B cell (primary cell): ENCODE measurements at regions not wholly inside any gene's neighbourhood (a gene's known extent, or its start where the extent isn't known, plus 50 kb on each side); places are given as distances from the start of the nearest gene placed in this dataset.

Source experiments
- ATAC-seq: fragments of 200-7000 bp; cut with Tn5 transposase; one replicate; pipeline ENCODE4 v1.10.0; 2021; ENCODE audit warnings: low read depth, mild to moderate bottlenecking, moderate number of reproducible peaks, moderate library complexity
- CTCF ChIA-PET: fragments of 350-600 bp; sonication (Branson Sonifier 250); formaldehyde crosslinking; loops from one replicate; lab custom pipeline; 2021; ENCODE audit warnings: antibody characterized with exemption, inconsistent platforms; lab: Charles Lee
- POLR2A ChIA-PET: fragments of 350-600 bp; sonication (Branson Sonifier 250); formaldehyde crosslinking; loops from one replicate; lab custom pipeline; 2021; ENCODE audit warnings: antibody characterized with exemption; lab: Charles Lee
- DNase-seq: peaks from one replicate; pipeline ENCODE4 v3.0.0; 2013
- H2AFZ ChIP-seq: 2 replicates; pipeline ENCODE4 v1.6.1; 2012; ENCODE audit warnings: mild to moderate bottlenecking, low read depth, low read length; ENCODE audit not compliant: insufficient read depth, poor library complexity, severe bottlenecking
- H3K27ac ChIP-seq, 2 donors: 1 replicate in 1 of 2; 2 replicates in 1 of 2; pipeline ENCODE4 v1.5.1; 2012 to 2013; ENCODE audit warnings: low read length in 2 of 2, mild to moderate bottlenecking in 2 of 2, moderate library complexity in 1 of 2
- H3K27me3 ChIP-seq, 4 experiments: fragments of 200-600 bp in 1 of 4; sonication (generic) in 1 of 4; replicated peaks in 1 of 4; 1 replicate in 2 of 4; 2 replicates in 2 of 4; pipeline versions ENCODE4 v1.6.1 to v1.7.0; 2013 to 2016; ENCODE audit warnings: low read length in 3 of 4, mild to moderate bottlenecking in 2 of 4, mixed read lengths in 1 of 4, moderate library complexity in 1 of 4; ENCODE audit not compliant: insufficient read depth in 4 of 4, control insufficient read depth in 3 of 4; ENCODE audit errors: control extremely low read depth in 1 of 4
- H3K36me3 ChIP-seq, 2 experiments: replicated peaks in 1 of 2; 1 replicate in 1 of 2; 2 replicates in 1 of 2; pipeline versions ENCODE4 v1.6.1 to v1.7.1; 2013; ENCODE audit warnings: low read length in 1 of 2; ENCODE audit not compliant: insufficient read depth in 2 of 2, control insufficient read depth in 1 of 2; ENCODE audit errors: control extremely low read depth in 1 of 2, extremely low read depth in 1 of 2
- H3K4me1 ChIP-seq, 2 donors: fragments of 200-600 bp in 1 of 2; sonication (generic) in 1 of 2; 1 replicate in 1 of 2; 2 replicates in 1 of 2; pipeline versions ENCODE4 v1.5.1 to v1.6.1; 2013 to 2017; ENCODE audit warnings: low read length in 2 of 2; ENCODE audit not compliant: control insufficient read depth in 2 of 2, insufficient read depth in 2 of 2
- H3K4me2 ChIP-seq: replicated peaks from 2 replicates; pipeline ENCODE3; 2012; ENCODE audit warnings: mild to moderate bottlenecking, low read depth, low read length; ENCODE audit not compliant: poor library complexity, severe bottlenecking
- H3K4me3 ChIP-seq, 5 experiments: fragments of 200-600 bp in 1 of 5; sonication (generic) in 1 of 5; 1 replicate in 3 of 5; 2 replicates in 2 of 5; pipeline versions ENCODE4 v1.5.1 to v1.7.0; 2011 to 2016; ENCODE audit warnings: low read length in 4 of 5, mild to moderate bottlenecking in 4 of 5, low read depth in 2 of 5, control low read depth in 1 of 5, moderate library complexity in 1 of 5; ENCODE audit not compliant: insufficient read depth in 1 of 5; ENCODE audit errors: control extremely low read depth in 1 of 5, extremely low read depth in 1 of 5
- H3K79me2 ChIP-seq: fragments of 200-600 bp; sonication (generic); one replicate; pipeline ENCODE4 v1.6.0; 2016; ENCODE audit warnings: low read length; ENCODE audit not compliant: control insufficient read depth, insufficient read depth
- H3K9ac ChIP-seq: fragments of 200-600 bp; sonication (generic); 2 replicates; pipeline ENCODE4 v1.6.1; 2017; ENCODE audit warnings: mild to moderate bottlenecking, low read length, moderate library complexity
- H3K9me3 ChIP-seq, 3 donors: one replicate each; pipeline versions ENCODE4 v1.6.1 to v1.7.1; 2013; ENCODE audit warnings: low read length in 2 of 3; ENCODE audit not compliant: control insufficient read depth in 2 of 3, insufficient read depth in 1 of 3; ENCODE audit errors: control extremely low read depth in 1 of 3
- H4K20me1 ChIP-seq: 2 replicates; pipeline ENCODE4 v1.6.0; 2012; ENCODE audit warnings: mild to moderate bottlenecking, low read length; ENCODE audit not compliant: insufficient read depth, control insufficient read depth, poor library complexity, severe bottlenecking
- H3K27ac Mint-ChIP-seq: one replicate; pipeline ENCODE4 v1.8.0; 2021; ENCODE audit warnings: mixed read lengths
- H3K27me3 Mint-ChIP-seq: one replicate; pipeline ENCODE4 v1.8.0; 2021; ENCODE audit warnings: mixed read lengths
- H3K4me1 Mint-ChIP-seq: one replicate; pipeline ENCODE4 v1.8.0; 2021; ENCODE audit warnings: mixed read lengths
- H3K4me3 Mint-ChIP-seq: one replicate; pipeline ENCODE4 v1.8.0; 2021; ENCODE audit warnings: mixed read lengths
- H3K9me3 Mint-ChIP-seq: one replicate; pipeline ENCODE4 v1.8.0; 2022; ENCODE audit warnings: mixed read lengths; ENCODE audit not compliant: insufficient read depth
- CTCF ChIP-seq: fragments of 200-600 bp; IDR thresholded peaks from one replicate; pipeline ENCODE4 v1.8.0; 2022; ENCODE audit warnings: antibody characterized with exemption, mild to moderate bottlenecking
- EZH2 ChIP-seq: IDR thresholded peaks from 2 replicates; pipeline ENCODE4 v1.6.1; 2012; ENCODE audit warnings: borderline replicate concordance, low read depth, mild to moderate bottlenecking, moderate library complexity, low read length; ENCODE audit not compliant: insufficient read depth, poor library complexity, severe bottlenecking
- WGBS: methylation state at CpG from one replicate; pipeline ENCODE4 v1.1.5; 2013; ENCODE audit warnings: missing lambda C conversion rate; ENCODE audit not compliant: insufficient coverage; 5-methylcytosine and 5-hydroxymethylcytosine counted together
- intact Hi-C: fragments of 100-400 bp; cut with micrococcal nuclease; formaldehyde crosslinking; loops from one replicate; pipeline ENCODE4 v1.10.0; 2022

DNA sequence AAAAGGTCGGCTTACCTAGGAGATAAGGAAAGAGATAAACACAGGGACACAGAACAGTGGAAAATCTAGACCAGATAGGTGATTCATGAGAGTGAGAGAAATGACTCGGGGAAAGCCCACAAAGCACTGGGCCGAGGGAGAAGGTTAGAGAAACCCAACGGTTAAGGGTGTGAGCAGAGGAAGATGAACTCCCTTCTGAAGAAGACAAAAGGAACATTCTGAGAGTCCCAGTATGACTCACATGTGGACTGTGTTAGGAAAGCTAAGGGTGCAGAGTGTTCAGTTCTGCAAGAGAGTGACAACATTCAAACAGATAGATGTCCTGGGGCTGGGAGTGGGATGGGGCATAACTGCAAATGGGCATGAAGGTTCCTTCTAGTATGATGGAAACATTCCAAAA, 83.0 kb downstream of the CNTN3 start:
- DNase-seq (no peak), ATAC-seq (no peak)
- 74% methylated on average over 4 of the region's 4 CpGs for WGBS
- no peak overlapping the region for H2AFZ ChIP-seq
- TF ChIP-seq EZH2: no peak
- no peak for TF ChIP-seq CTCF
- H3K9ac ChIP-seq: no peak overlapping the region
- Mint-ChIP-seq H3K4me3 (no peak overlapping the region), H3K9me3 (peaks cover under 1% of the 10 kb centered on the region), H3K27me3 (no peaks in the 10 kb centered on the region), H3K4me1 (no peaks in the 10 kb centered on the region), H3K27ac (no peak overlapping the region)
- ChIA-PET CTCF (no interaction called here), POLR2A (no interaction called here)
- H3K4me3 ChIP-seq: no peak overlapping the region
- H3K27ac ChIP-seq: no peak overlapping the region
- H3K4me2 ChIP-seq: no peak overlapping the region
- no peaks in the 10 kb centered on the region for H3K9me3 ChIP-seq
- H3K27me3 ChIP-seq: no peaks in the 10 kb centered on the region
- H3K4me1 ChIP-seq: no peaks in the 10 kb centered on the region
- H4K20me1 ChIP-seq: no peaks in the 10 kb centered on the region
- intact Hi-C loops: no loop called here
- H3K79me2 ChIP-seq: no peaks in the 10 kb centered on the region
- no peaks in the 10 kb centered on the region for H3K36me3 ChIP-seq

DNA sequence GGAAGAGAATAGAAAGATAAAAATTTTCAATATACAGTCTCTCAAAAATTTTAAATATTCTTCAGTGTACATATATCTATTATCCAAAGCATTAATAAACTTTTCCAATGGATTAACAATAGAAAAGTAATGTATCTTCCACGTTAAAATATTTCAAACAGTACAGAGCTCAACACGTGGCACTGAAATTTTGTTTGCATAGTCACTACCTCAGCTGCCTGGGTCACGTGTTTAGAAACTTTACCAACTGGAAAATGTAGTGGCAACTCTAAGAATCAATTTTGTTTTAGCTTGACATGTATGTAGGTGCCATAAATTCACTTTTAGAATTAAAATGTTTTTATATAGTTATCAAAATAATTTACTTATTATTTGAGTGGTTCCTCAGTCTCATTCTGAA, 85.3 kb downstream of the CNTN3 start:
- Mint-ChIP-seq H3K27ac (no peak overlapping the region), H3K27me3 (no peaks in the 10 kb centered on the region), H3K4me3 (no peak overlapping the region), H3K9me3 (no peaks in the 10 kb centered on the region), H3K4me1 (no peaks in the 10 kb centered on the region)
- no peak overlapping the region for H3K27ac ChIP-seq
- ATAC-seq: no peak
- H3K4me2 ChIP-seq: no peak overlapping the region
- no peaks in the 10 kb centered on the region for H3K9me3 ChIP-seq
- ChIA-PET CTCF (no interaction called here), POLR2A (no interaction called here)
- no peak overlapping the region for H3K4me3 ChIP-seq
- WGBS: no CpG with 5 or more reads among the region's 3 CpGs
- DNase-seq: no peak
- no peaks in the 10 kb centered on the region for H3K36me3 ChIP-seq
- no peak overlapping the region for H3K9ac ChIP-seq
- no peaks in the 10 kb centered on the region for H3K79me2 ChIP-seq
- no peaks in the 10 kb centered on the region for H3K4me1 ChIP-seq
- no peak for TF ChIP-seq EZH2
- TF ChIP-seq CTCF: no peak
- H4K20me1 ChIP-seq: no peaks in the 10 kb centered on the region
- no peak overlapping the region for H2AFZ ChIP-seq
- intact Hi-C loops: no loop called here
- H3K27me3 ChIP-seq: no peaks in the 10 kb centered on the region
